Gastrocnemius medialis (tissue), 4 donors: ENCODE measurements at regions not wholly inside any gene's neighbourhood (a gene's known extent, or its start where the extent isn't known, plus 50 kb on each side); places are given as distances from the start of the nearest gene placed in this dataset.

ENCODE experiments used
- CTCF ChIP-seq, 5 experiments: fragments of 450-650 bp in 3 of 5; fragments of 200-600 bp in 2 of 5; sonication (generic) in 2 of 5; IDR thresholded peaks in 4 of 5; conservative IDR thresholded peaks in 1 of 5; 1 replicate in 4 of 5; 2 replicates in 1 of 5; pipeline ENCODE4 v1.5.1; 2016 to 2019; ENCODE audit warnings: antibody characterized with exemption in 5 of 5, mild to moderate bottlenecking in 3 of 5, moderate library complexity in 3 of 5
- POLR2A ChIP-seq, 2 donors: fragments of 450-650 bp; IDR thresholded peaks; one replicate each; pipeline ENCODE4 v1.6.1; 2017; ENCODE audit warnings: antibody characterized with exemption in 2 of 2, mild to moderate bottlenecking in 2 of 2, moderate library complexity in 2 of 2

DNA sequence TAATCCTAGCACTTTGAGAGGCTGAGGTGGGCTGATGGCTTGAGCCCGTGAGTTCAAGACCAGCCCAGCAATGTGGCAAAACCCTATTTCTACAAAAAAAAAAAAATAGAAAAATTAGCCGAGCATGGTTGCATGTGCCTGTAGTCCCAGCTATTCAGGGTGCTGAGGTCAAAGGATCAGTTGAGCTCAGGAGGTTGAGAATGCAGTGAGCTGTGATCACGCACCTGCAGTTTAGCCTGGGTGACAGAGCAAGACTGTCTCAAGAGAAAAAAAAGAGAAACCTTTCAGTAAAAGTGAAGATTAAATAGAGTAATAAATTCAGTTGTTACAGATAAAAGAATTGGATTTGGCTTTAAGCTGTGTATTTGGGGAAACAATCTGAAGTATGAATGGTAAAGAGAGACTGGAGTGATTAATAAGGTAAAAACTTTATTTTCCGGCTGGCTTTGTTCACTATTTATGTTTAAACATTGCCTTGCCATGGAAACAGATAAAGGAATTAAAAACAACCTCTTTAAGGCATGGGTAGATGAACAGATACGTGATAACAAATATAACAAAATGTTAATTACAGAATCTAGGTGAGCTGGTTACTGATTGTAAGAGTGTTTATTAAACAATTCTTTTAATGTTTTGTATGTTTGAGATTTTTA, 56.0 kb upstream of the PCAT7 start:
- TF ChIP-seq CTCF (IDR thresholded peaks at IDR 0.05 in 4 of 5, conservative IDR thresholded peaks at IDR 0.05 in 1 of 5) (no peak), POLR2A (IDR thresholded peaks at IDR 0.05) (no peak)
